SK-N-SH (cell line): ENCODE measurements at regions not wholly inside any gene's neighbourhood (a gene's known extent, or its start where the extent isn't known, plus 50 kb on each side); places are given as distances from the start of the nearest gene placed in this dataset.

ENCODE experiments used
- CTCF ChIP-seq: fragments of 200-600 bp; sonication (generic); IDR thresholded peaks from 2 replicates; pipeline ENCODE4 v1.6.1; 2017; ENCODE audit warnings: antibody characterized with exemption, mild to moderate bottlenecking, moderate library complexity
- FOXJ3 ChIP-seq: sonication (generic); formaldehyde crosslinking; IDR thresholded peaks from 2 replicates; pipeline ENCODE4 v1.5.1; 2020; ENCODE audit warnings: mild to moderate bottlenecking, missing genetic modification reagents
- FOXM1 ChIP-seq: IDR thresholded peaks from 2 replicates; pipeline ENCODE4 v1.4.0; 2012; ENCODE audit warnings: low read depth, mild to moderate bottlenecking
- GATA2 ChIP-seq: sonication (generic); formaldehyde crosslinking; IDR thresholded peaks from 2 replicates; pipeline ENCODE4 v1.5.0; 2020; ENCODE audit warnings: mild to moderate bottlenecking, missing genetic modification reagents
- MAX ChIP-seq: IDR thresholded peaks from 2 replicates; pipeline ENCODE4 v1.4.0; 2012; ENCODE audit warnings: low read depth
- MXI1 ChIP-seq: IDR thresholded peaks from 2 replicates; pipeline ENCODE4 v1.6.1; 2012; ENCODE audit warnings: mild to moderate bottlenecking, low read depth, low read length, improper control_type of control experiment
- RAD21 ChIP-seq: IDR thresholded peaks from 2 replicates; pipeline ENCODE4 v1.6.1; 2012; ENCODE audit warnings: mild to moderate bottlenecking, low read length
- SIN3A ChIP-seq: IDR thresholded peaks from 2 replicates; pipeline ENCODE4 v1.6.1; 2012; ENCODE audit warnings: low read depth, mild to moderate bottlenecking, low read length, moderate library complexity, borderline replicate concordance

- no peak for TF ChIP-seq FOXJ3 (CRISPR knock-in tag)
- no peak for TF ChIP-seq CTCF
- TF ChIP-seq SIN3A = no peak
- TF ChIP-seq FOXM1 = no peak
- TF ChIP-seq GATA2 (CRISPR knock-in tag) = no peak
- TF ChIP-seq MXI1 = no peak
- no peak for TF ChIP-seq MAX
- TF ChIP-seq RAD21 = no peak
Observed at GRCh38 chr3:83457551-83457950, 1501.2 kb upstream of the CADM2 start.
